Mesendoderm (in vitro differentiated cells): ENCODE measurements at regions not wholly inside any gene's neighbourhood (a gene's known extent, or its start where the extent isn't known, plus 50 kb on each side); places are given as distances from the start of the nearest gene placed in this dataset.

Source experiments
- DNase-seq: peaks from one replicate; pipeline ENCODE4 v3.0.0; 2013
- H2AK5ac ChIP-seq: 2 replicates; pipeline ENCODE4 v1.6.1; 2013; ENCODE audit warnings: low read length, inconsistent platforms
- H2BK120ac ChIP-seq: 2 replicates; pipeline ENCODE4 v1.6.1; 2013; ENCODE audit warnings: low read depth, mild to moderate bottlenecking, low read length, moderate library complexity, mixed read lengths
- H2BK15ac ChIP-seq: replicated peaks from 2 replicates; pipeline ENCODE4 v1.6.1; 2013; ENCODE audit warnings: low read depth, mild to moderate bottlenecking, moderate library complexity
- H2BK5ac ChIP-seq: 2 replicates; pipeline ENCODE4 v1.6.1; 2013; ENCODE audit warnings: low read length, inconsistent platforms
- H3K18ac ChIP-seq: 2 replicates; pipeline ENCODE4 v1.6.1; 2013; ENCODE audit warnings: mild to moderate bottlenecking, low read length, mixed read lengths
- H3K23ac ChIP-seq: one replicate; pipeline ENCODE4 v1.6.1; 2013; ENCODE audit warnings: low read length
- H3K27ac ChIP-seq: 2 replicates; pipeline ENCODE4 v1.5.1; 2013; ENCODE audit warnings: low read depth, mild to moderate bottlenecking, inconsistent platforms, low read length, moderate library complexity
- H3K27me3 ChIP-seq: 2 replicates; pipeline ENCODE4 v1.6.1; 2013; ENCODE audit warnings: low read length, control low read depth, mild to moderate bottlenecking, inconsistent platforms; ENCODE audit not compliant: insufficient read depth, poor library complexity
- H3K36me3 ChIP-seq: 2 replicates; pipeline ENCODE4 v1.6.1; 2013; ENCODE audit warnings: low read length, inconsistent platforms; ENCODE audit not compliant: control insufficient read depth, insufficient read depth
- H3K4ac ChIP-seq: one replicate; pipeline ENCODE4 v1.6.1; 2013; ENCODE audit warnings: low read depth, mild to moderate bottlenecking, low read length, moderate library complexity
- H3K4me1 ChIP-seq: 2 replicates; pipeline ENCODE4 v1.6.1; 2013; ENCODE audit warnings: low read depth, low read length, inconsistent platforms; ENCODE audit not compliant: control insufficient read depth
- H3K4me2 ChIP-seq: 2 replicates; pipeline ENCODE4 v1.6.1; 2013; ENCODE audit warnings: low read length
- H3K4me3 ChIP-seq: 2 replicates; pipeline ENCODE4 v1.5.1; 2013; ENCODE audit warnings: mild to moderate bottlenecking, low read length
- H3K56ac ChIP-seq: one replicate; pipeline ENCODE4 v1.6.1; 2013; ENCODE audit warnings: low read length
- H3K79me1 ChIP-seq: 2 replicates; pipeline ENCODE4 v1.6.1; 2013; ENCODE audit warnings: low read length, inconsistent platforms
- H3K79me2 ChIP-seq: 2 replicates; pipeline ENCODE4 v1.6.1; 2013; ENCODE audit warnings: mild to moderate bottlenecking, low read length; ENCODE audit not compliant: control insufficient read depth, insufficient read depth
- H3K9ac ChIP-seq: 2 replicates; pipeline ENCODE4 v1.6.1; 2013; ENCODE audit warnings: low read length, inconsistent platforms
- H4K5ac ChIP-seq: one replicate; pipeline ENCODE4 v1.6.1; 2013; ENCODE audit warnings: low read length
- H4K8ac ChIP-seq: one replicate; pipeline ENCODE4 v1.6.1; 2013; ENCODE audit warnings: low read depth, mild to moderate bottlenecking, control low read depth, low read length, moderate library complexity
- WGBS: extraction: QIAGEN DNeasy Blood & Tissue Kit; methylation state at CpG from one replicate; pipeline ENCODE4 v1.1.7; 2013; ENCODE audit warnings: low lambda C conversion rate, missing lambda C conversion rate; ENCODE audit not compliant: insufficient coverage; ENCODE audit errors: extremely low coverage; 5-methylcytosine and 5-hydroxymethylcytosine counted together

DNA sequence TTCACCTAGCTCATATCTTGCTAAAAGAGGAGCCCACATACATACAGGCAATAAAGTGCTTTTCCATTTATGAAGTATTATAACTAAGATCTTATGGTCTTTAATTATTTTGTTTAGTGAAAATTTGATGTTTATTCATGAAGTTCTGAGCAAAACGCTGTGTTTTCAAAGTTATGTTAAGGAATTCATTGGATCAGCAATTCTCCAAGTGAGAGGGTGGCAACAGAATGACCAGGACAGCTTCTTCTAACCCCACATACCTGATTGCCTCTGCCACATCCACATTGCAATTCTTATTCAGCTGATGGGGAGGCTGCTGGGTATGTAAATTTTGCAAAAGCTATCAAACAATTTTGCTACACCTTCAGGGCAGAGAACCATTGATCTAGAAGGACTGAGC is 116.8 kb downstream of the OGFRL1 start:
- Histone ChIP-seq H4K8ac (no peak overlapping the region), H3K4me1 (peaks cover 4% of the 10 kb centered on the region), H4K5ac (no peak overlapping the region), H2BK5ac (no peak overlapping the region), H2BK120ac (no peak overlapping the region), H3K23ac (no peak overlapping the region), H3K9ac (no peak overlapping the region), H3K4ac (no peak overlapping the region), H3K79me2 (no peaks in the 10 kb centered on the region), H3K18ac (peak overlapping the region; percentile 84), H2BK15ac (no peak overlapping the region), H3K27me3 (no peaks in the 10 kb centered on the region), H2AK5ac (no peak overlapping the region), H3K36me3 (no peaks in the 10 kb centered on the region), H3K79me1 (no peaks in the 10 kb centered on the region), H3K27ac (no peak overlapping the region), H3K4me2 (no peak overlapping the region), H3K56ac (no peak overlapping the region), H3K4me3 (no peak overlapping the region)
- 100% methylated on average over 1 of the region's 1 CpG for WGBS
- no peak for DNase-seq

DNA sequence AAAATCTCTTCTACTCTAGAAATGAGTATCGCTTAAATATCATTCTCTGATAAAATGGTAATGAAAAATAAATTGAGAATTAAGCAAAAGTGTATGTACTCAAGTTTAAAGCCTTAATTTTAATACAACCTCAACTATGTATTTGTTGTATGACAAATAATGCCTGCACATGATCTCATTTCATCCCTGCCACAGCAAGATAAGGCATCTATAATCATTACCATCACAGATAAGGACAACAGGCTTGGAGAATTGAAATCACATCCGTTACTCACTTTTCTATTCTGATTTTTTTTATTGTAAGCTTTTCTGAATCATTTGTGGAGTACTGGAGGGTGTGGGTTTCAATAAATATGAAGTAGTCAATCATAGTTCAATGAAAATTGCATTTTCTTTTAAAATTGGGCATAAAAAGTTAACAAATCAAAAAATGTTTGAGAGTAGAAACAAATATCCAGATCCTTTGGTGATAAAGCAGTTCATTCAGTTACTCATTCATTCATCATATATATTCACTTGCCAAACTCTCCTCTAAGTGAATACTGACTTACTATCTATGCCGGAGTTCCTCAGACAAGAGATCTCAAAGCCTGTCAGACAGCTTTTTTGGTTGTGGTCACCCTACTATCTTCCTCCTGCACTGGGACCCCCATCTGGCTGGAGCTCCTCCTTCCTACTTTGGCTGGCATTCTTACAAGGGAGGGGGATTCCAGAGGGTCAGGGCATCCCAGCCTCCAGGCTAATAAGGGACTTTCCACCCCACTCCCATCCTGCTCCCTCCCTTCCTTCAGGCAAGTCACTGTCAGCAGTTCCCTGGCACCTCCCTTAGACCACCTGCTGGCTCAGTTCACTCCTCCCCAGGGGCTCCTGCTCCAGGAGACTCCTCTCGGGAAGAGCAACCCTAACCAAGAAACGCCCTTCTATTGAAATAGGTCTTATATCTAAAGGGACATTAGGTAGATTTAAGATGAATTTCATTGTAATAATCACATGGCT is 118.6 kb downstream of the OGFRL1 start:
- peak; percentile 91 for DNase-seq
- Histone ChIP-seq H3K4me2 (no peak overlapping the region), H3K27ac (no peak overlapping the region), H4K8ac (no peak overlapping the region), H2AK5ac (no peak overlapping the region), H2BK15ac (no peak overlapping the region), H3K79me2 (no peaks in the 10 kb centered on the region), H3K27me3 (no peaks in the 10 kb centered on the region), H3K79me1 (no peaks in the 10 kb centered on the region), H3K36me3 (no peaks in the 10 kb centered on the region), H3K4me1 (peaks cover 4% of the 10 kb centered on the region), H3K23ac (no peak overlapping the region), H3K9ac (no peak overlapping the region), H2BK5ac (no peak overlapping the region), H3K4ac (peak overlapping the region; percentile 20), H3K56ac (no peak overlapping the region), H2BK120ac (no peak overlapping the region), H3K4me3 (no peak overlapping the region), H3K18ac (no peak overlapping the region), H4K5ac (no peak overlapping the region)
- no CpG with 5 or more reads among the region's 5 CpGs for WGBS

DNA sequence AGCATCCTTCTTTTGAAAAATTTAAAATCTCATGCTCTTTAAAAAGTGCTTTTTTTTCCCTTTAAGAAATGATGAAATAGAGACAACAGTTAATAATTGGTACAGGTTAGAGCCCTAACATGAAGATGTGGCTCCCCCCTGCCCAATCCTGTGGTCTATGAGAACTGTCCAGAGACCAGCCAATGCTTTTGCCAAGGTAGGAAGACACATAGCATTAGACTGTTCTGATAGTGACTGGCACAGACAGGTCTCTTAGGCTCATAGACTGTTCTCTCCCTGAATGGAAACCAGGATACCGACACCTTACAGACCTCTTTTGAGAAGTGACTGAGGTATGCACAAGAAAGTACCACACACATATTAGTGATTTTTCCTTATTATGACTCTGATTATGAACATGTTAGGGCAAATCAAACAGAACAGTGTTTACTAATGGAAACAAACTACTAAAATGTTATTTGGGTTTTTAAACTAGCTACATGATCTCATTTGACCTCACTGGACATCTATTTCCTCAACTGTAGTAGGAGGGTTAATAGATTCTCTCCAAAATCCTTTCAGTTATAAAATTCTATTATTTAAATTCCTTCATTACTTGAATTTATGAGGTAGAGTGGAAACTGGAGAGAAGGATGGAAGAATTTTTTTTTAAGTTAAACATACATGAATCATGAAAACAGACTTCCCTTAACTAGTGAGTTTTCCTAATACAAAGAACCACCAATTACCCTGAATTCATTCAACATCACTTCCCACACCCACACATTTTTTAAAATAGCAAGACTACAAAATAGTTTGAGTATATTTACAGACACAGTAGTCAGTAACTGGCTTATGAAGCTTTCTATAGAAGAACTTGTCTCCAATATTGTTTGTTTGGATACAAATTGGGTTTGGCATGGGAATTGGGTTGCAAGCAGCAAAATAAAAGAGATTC is 120.4 kb downstream of the OGFRL1 start:
- no peak overlapping the region for H3K9ac ChIP-seq
- no peak overlapping the region for H3K18ac ChIP-seq
- no peak overlapping the region for H3K4ac ChIP-seq
- no peaks in the 10 kb centered on the region for H3K27me3 ChIP-seq
- no peak overlapping the region for H3K23ac ChIP-seq
- H2BK120ac ChIP-seq, result no peak overlapping the region
- H4K5ac ChIP-seq, result no peak overlapping the region
- H3K4me3 ChIP-seq, result no peak overlapping the region
- no peaks in the 10 kb centered on the region for H3K79me1 ChIP-seq
- H4K8ac ChIP-seq, result no peak overlapping the region
- H3K56ac ChIP-seq, result no peak overlapping the region
- no peak overlapping the region for H2AK5ac ChIP-seq
- H3K79me2 ChIP-seq, result no peaks in the 10 kb centered on the region
- no peak overlapping the region for H3K27ac ChIP-seq
- no peak overlapping the region for H2BK5ac ChIP-seq
- DNase-seq, result no peak
- H3K4me1 ChIP-seq, result peaks cover 4% of the 10 kb centered on the region
- H3K36me3 ChIP-seq, result no peaks in the 10 kb centered on the region
- no peak overlapping the region for H2BK15ac ChIP-seq
- no peak overlapping the region for H3K4me2 ChIP-seq
- WGBS, result no CpG with 5 or more reads among the region's 1 CpG

DNA sequence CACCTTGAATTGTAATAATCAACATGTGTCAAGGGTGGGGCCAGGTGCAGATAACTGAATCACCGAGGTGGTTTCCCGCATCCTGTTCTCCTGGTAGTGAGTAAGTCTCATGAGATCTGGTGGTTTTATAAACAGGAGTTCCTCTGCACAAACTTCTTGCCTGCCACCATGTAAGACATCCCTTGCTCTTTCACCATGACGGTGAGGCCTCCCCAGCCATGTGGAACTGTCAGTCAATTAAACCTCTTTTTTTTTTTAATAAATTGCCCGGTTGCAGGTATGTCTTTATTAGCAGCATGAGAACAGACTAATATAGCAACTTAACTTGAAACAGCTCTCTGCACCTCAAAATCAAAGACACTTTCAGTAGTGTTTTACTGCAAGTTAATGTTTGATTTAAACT is 121.6 kb downstream of the OGFRL1 start:
- Histone ChIP-seq H3K23ac (no peak overlapping the region), H2BK5ac (no peak overlapping the region), H3K9ac (no peak overlapping the region), H3K27ac (no peak overlapping the region), H2BK15ac (no peak overlapping the region), H2AK5ac (no peak overlapping the region), H3K36me3 (no peaks in the 10 kb centered on the region), H4K8ac (no peak overlapping the region), H3K4me2 (no peak overlapping the region), H3K4me1 (peaks cover 4% of the 10 kb centered on the region), H3K79me2 (no peaks in the 10 kb centered on the region), H3K4ac (no peak overlapping the region), H3K79me1 (no peaks in the 10 kb centered on the region), H2BK120ac (no peak overlapping the region), H3K18ac (no peak overlapping the region), H4K5ac (no peak overlapping the region), H3K4me3 (no peak overlapping the region), H3K56ac (no peak overlapping the region), H3K27me3 (no peaks in the 10 kb centered on the region)
- no peak for DNase-seq
- WGBS, result no CpG with 5 or more reads among the region's 4 CpGs

DNA sequence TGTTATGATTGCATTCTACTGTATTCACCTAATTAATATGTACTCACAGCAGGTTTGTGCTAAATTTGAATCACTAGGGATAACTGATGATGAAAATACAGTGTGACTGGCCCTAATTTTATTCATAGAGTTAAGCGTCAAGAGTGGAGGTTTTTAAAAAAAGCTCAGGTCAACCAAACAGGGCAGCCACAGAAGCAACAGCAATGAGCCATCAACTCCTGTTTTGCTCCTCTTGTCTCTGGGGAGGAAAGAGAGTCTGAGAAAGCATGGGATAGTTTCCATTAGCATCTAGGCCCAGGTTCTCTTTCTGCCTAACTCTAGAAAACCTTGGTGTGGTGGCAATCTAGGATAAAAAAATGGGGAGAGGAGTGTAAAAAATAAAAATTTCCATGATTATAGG is 122.1 kb downstream of the OGFRL1 start:
- no peak overlapping the region for H3K9ac ChIP-seq
- no peaks in the 10 kb centered on the region for H3K79me2 ChIP-seq
- no peak overlapping the region for H3K4me3 ChIP-seq
- H3K23ac ChIP-seq, result no peak overlapping the region
- no peak overlapping the region for H4K8ac ChIP-seq
- H3K4ac ChIP-seq, result no peak overlapping the region
- WGBS, result no CpG with 5 or more reads among the region's 1 CpG
- no peak overlapping the region for H3K4me2 ChIP-seq
- H3K4me1 ChIP-seq, result peaks cover 4% of the 10 kb centered on the region
- no peak for DNase-seq
- no peak overlapping the region for H2BK120ac ChIP-seq
- H2BK15ac ChIP-seq, result no peak overlapping the region
- no peaks in the 10 kb centered on the region for H3K79me1 ChIP-seq
- H3K27ac ChIP-seq, result no peak overlapping the region
- H3K36me3 ChIP-seq, result no peaks in the 10 kb centered on the region
- H2BK5ac ChIP-seq, result no peak overlapping the region
- H4K5ac ChIP-seq, result no peak overlapping the region
- no peak overlapping the region for H3K18ac ChIP-seq
- no peak overlapping the region for H2AK5ac ChIP-seq
- H3K27me3 ChIP-seq, result no peaks in the 10 kb centered on the region
- H3K56ac ChIP-seq, result no peak overlapping the region
